GM23338 (cell line): ENCODE measurements at regions not wholly inside any gene's neighbourhood (a gene's known extent, or its start where the extent isn't known, plus 50 kb on each side); places are given as distances from the start of the nearest gene placed in this dataset.

ENCODE experiments used
- ATAC-seq: fragments of 200-7000 bp; cut with Tn5 transposase; 3 replicates; pipeline ENCODE4 v1.9.1; 2020
- DNase-seq: peaks from one replicate; pipeline ENCODE4 v3.0.0-alpha.2; 2015; ENCODE audit warnings: low spot score
- H2AFZ ChIP-seq: fragments of 200-600 bp; sonication (generic); 2 replicates; pipeline ENCODE4 v1.8.0; 2016; ENCODE audit warnings: antibody characterized with exemption, mild to moderate bottlenecking, moderate library complexity
- H3F3A ChIP-seq: fragments of 200-600 bp; sonication (generic); replicated peaks from 2 replicates; pipeline ENCODE4 v1.8.0; 2017; ENCODE audit warnings: antibody characterized with exemption, mixed run types, low read depth
- H3K27ac ChIP-seq: fragments of 200-600 bp; sonication (generic); 2 replicates; pipeline ENCODE4 v1.6.1; 2016; ENCODE audit warnings: low read depth
- H3K27me3 ChIP-seq: fragments of 200-600 bp; sonication (generic); 2 replicates; pipeline ENCODE4 v1.8.0; 2016; ENCODE audit warnings: mild to moderate bottlenecking, mixed run types, moderate library complexity; ENCODE audit not compliant: insufficient read depth
- H3K36me3 ChIP-seq: fragments of 200-600 bp; sonication (generic); 2 replicates; pipeline ENCODE4 v1.8.0; 2016; ENCODE audit warnings: mild to moderate bottlenecking; ENCODE audit not compliant: insufficient read depth
- H3K4me1 ChIP-seq: fragments of 200-600 bp; sonication (generic); 2 replicates; pipeline ENCODE4 v1.8.0; 2016; ENCODE audit warnings: mild to moderate bottlenecking, moderate library complexity; ENCODE audit not compliant: insufficient read depth
- H3K4me2 ChIP-seq: fragments of 200-600 bp; sonication (generic); 2 replicates; pipeline ENCODE4 v1.7.1; 2017; ENCODE audit warnings: mixed run types
- H3K4me3 ChIP-seq: fragments of 200-600 bp; sonication (generic); 2 replicates; pipeline ENCODE4 v1.6.1; 2016; ENCODE audit warnings: mixed run types
- H3K79me2 ChIP-seq: fragments of 200-600 bp; sonication (generic); replicated peaks from 2 replicates; pipeline ENCODE4 v1.8.0; 2017; ENCODE audit warnings: mild to moderate bottlenecking; ENCODE audit not compliant: insufficient read depth
- H3K9me2 ChIP-seq: fragments of 200-600 bp; sonication (generic); 2 replicates; pipeline ENCODE4 v1.8.0; 2017; ENCODE audit not compliant: insufficient read depth
- H4K20me1 ChIP-seq: fragments of 200-600 bp; sonication (generic); replicated peaks from 2 replicates; pipeline ENCODE4 v1.8.0; 2017; ENCODE audit warnings: mild to moderate bottlenecking; ENCODE audit not compliant: insufficient read depth
- H3K27ac Mint-ChIP-seq: 2 replicates; pipeline ENCODE4 v1.8.0; 2020; ENCODE audit warnings: inconsistent platforms, mild to moderate bottlenecking, moderate library complexity, mixed read lengths
- H3K27me3 Mint-ChIP-seq: 3 replicates; pipeline ENCODE4 v1.8.0; 2022; ENCODE audit warnings: low read depth, mild to moderate bottlenecking, moderate library complexity, mixed read lengths, inconsistent platforms; ENCODE audit not compliant: insufficient read depth, poor library complexity
- H3K36me3 Mint-ChIP-seq: 3 replicates; pipeline ENCODE4 v1.8.0; 2021; ENCODE audit warnings: low read depth, mild to moderate bottlenecking, inconsistent platforms, moderate library complexity, mixed read lengths
- H3K4me1 Mint-ChIP-seq: 3 replicates; pipeline ENCODE4 v1.8.0; 2020; ENCODE audit warnings: mild to moderate bottlenecking, inconsistent platforms, mixed read lengths
- H3K4me3 Mint-ChIP-seq: 3 replicates; pipeline ENCODE4 v1.8.0; 2021; ENCODE audit warnings: moderate library complexity, mild to moderate bottlenecking, inconsistent platforms, mixed read lengths
- H3K9me3 Mint-ChIP-seq: 3 replicates; pipeline ENCODE4 v1.8.0; 2020; ENCODE audit warnings: moderate library complexity, mild to moderate bottlenecking, inconsistent platforms, mixed read lengths
- EZH2 ChIP-seq: fragments of 200-600 bp; sonication (generic); IDR thresholded peaks from one replicate; pipeline ENCODE4 v1.8.0; 2017; ENCODE audit warnings: antibody characterized with exemption, mild to moderate bottlenecking, low read depth; ENCODE audit not compliant: unreplicated experiment
- EZH2phosphoT487 ChIP-seq: fragments of 200-600 bp; sonication (generic); IDR thresholded peaks from one replicate; pipeline ENCODE4 v1.8.1; 2018; ENCODE audit warnings: antibody characterized with exemption; ENCODE audit not compliant: unreplicated experiment
- JUNB ChIP-seq: IDR thresholded peaks from one replicate; pipeline ENCODE4 v1.6.1; 2016; ENCODE audit warnings: antibody characterized with exemption; ENCODE audit not compliant: unreplicated experiment
- POLR2AphosphoS5 ChIP-seq: IDR thresholded peaks from 2 replicates; pipeline ENCODE4 v1.6.1; 2016; ENCODE audit warnings: antibody characterized with exemption, low read depth
- ZNF114 ChIP-seq: fragments of 250-450 bp; sonication (Bioruptor Pico); IDR thresholded peaks from 2 replicates; pipeline ENCODE4 v1.5.0; 2020; ENCODE audit warnings: mild to moderate bottlenecking, moderate library complexity
- ZNF331 ChIP-seq: fragments of 250-450 bp; sonication (Bioruptor Pico); IDR thresholded peaks from 2 replicates; pipeline ENCODE4 v1.5.0; 2020; ENCODE audit warnings: low read depth, mild to moderate bottlenecking, moderate library complexity
- TF ChIP-seq, protein P1 (sequence below): fragments of 250-450 bp; sonication (Bioruptor Pico); IDR thresholded peaks from 2 replicates; pipeline ENCODE4 v1.5.0; 2020; ENCODE audit warnings: mild to moderate bottlenecking, moderate library complexity
- TF ChIP-seq, protein P2 (sequence below): IDR thresholded peaks from 2 replicates; pipeline ENCODE4 v1.6.1; 2016; ENCODE audit warnings: antibody characterized with exemption
- TF ChIP-seq, protein P3 (sequence below), 2 experiments: fragments of 200-600 bp in 1 of 2; sonication (generic) in 1 of 2; conservative IDR thresholded peaks; 2 replicates each; pipeline versions ENCODE4 v1.5.1 to v1.6.1; 2016 to 2017; ENCODE audit warnings: antibody characterized with exemption in 2 of 2, low read depth in 2 of 2, mild to moderate bottlenecking in 2 of 2, moderate library complexity in 1 of 2

DNA sequence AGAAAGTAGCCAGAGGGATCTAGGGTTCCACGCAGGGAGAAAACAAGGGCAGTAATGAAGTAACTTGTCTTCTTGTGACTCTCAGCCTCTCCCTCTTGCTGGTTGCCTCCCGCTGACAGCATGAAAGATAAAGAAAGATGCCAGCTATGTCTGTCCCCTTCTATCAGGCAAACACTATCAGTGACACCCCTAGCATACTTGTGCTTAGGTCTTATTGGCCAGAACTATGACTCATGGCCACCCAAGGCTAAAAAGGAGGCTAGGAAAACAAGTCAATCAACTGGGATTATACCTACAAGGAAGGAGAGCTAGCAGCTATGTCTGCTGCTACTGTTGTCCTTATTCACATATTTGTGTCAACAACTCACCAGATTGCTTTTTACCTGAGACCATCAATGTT, 206.8 kb upstream of the SOX4 start (continued):
- TF ChIP-seq, protein P1, sequence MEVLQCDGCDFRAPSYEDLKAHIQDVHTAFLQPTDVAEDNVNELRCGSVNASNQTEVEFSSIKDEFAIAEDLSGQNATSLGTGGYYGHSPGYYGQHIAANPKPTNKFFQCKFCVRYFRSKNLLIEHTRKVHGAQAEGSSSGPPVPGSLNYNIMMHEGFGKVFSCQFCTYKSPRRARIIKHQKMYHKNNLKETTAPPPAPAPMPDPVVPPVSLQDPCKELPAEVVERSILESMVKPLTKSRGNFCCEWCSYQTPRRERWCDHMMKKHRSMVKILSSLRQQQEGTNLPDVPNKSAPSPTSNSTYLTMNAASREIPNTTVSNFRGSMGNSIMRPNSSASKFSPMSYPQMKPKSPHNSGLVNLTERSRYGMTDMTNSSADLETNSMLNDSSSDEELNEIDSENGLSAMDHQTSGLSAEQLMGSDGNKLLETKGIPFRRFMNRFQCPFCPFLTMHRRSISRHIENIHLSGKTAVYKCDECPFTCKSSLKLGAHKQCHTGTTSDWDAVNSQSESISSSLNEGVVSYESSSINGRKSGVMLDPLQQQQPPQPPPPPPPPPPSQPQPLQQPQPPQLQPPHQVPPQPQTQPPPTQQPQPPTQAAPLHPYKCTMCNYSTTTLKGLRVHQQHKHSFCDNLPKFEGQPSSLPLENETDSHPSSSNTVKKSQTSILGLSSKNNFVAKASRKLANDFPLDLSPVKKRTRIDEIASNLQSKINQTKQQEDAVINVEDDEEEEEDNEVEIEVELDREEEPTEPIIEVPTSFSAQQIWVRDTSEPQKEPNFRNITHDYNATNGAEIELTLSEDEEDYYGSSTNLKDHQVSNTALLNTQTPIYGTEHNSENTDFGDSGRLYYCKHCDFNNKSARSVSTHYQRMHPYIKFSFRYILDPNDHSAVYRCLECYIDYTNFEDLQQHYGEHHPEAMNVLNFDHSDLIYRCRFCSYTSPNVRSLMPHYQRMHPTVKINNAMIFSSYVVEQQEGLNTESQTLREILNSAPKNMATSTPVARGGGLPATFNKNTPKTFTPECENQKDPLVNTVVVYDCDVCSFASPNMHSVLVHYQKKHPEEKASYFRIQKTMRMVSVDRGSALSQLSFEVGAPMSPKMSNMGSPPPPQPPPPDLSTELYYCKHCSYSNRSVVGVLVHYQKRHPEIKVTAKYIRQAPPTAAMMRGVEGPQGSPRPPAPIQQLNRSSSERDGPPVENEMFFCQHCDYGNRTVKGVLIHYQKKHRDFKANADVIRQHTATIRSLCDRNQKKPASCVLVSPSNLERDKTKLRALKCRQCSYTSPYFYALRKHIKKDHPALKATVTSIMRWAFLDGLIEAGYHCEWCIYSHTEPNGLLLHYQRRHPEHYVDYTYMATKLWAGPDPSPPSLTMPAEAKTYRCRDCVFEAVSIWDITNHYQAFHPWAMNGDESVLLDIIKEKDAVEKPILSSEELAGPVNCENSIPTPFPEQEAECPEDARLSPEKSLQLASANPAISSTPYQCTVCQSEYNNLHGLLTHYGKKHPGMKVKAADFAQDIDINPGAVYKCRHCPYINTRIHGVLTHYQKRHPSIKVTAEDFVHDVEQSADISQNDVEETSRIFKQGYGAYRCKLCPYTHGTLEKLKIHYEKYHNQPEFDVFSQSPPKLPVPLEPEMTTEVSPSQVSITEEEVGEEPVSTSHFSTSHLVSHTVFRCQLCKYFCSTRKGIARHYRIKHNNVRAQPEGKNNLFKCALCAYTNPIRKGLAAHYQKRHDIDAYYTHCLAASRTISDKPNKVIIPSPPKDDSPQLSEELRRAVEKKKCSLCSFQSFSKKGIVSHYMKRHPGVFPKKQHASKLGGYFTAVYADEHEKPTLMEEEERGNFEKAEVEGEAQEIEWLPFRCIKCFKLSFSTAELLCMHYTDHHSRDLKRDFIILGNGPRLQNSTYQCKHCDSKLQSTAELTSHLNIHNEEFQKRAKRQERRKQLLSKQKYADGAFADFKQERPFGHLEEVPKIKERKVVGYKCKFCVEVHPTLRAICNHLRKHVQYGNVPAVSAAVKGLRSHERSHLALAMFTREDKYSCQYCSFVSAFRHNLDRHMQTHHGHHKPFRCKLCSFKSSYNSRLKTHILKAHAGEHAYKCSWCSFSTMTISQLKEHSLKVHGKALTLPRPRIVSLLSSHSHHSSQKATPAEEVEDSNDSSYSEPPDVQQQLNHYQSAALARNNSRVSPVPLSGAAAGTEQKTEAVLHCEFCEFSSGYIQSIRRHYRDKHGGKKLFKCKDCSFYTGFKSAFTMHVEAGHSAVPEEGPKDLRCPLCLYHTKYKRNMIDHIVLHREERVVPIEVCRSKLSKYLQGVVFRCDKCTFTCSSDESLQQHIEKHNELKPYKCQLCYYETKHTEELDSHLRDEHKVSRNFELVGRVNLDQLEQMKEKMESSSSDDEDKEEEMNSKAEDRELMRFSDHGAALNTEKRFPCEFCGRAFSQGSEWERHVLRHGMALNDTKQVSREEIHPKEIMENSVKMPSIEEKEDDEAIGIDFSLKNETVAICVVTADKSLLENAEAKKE (CRISPR knock-in tag): no peak
- TF ChIP-seq JUNB: no peak
- no peak for TF ChIP-seq ZNF114
- no peak for TF ChIP-seq EZH2
- no peak for TF ChIP-seq EZH2phosphoT487
- no peak for TF ChIP-seq ZNF331 (CRISPR knock-in tag)

DNA sequence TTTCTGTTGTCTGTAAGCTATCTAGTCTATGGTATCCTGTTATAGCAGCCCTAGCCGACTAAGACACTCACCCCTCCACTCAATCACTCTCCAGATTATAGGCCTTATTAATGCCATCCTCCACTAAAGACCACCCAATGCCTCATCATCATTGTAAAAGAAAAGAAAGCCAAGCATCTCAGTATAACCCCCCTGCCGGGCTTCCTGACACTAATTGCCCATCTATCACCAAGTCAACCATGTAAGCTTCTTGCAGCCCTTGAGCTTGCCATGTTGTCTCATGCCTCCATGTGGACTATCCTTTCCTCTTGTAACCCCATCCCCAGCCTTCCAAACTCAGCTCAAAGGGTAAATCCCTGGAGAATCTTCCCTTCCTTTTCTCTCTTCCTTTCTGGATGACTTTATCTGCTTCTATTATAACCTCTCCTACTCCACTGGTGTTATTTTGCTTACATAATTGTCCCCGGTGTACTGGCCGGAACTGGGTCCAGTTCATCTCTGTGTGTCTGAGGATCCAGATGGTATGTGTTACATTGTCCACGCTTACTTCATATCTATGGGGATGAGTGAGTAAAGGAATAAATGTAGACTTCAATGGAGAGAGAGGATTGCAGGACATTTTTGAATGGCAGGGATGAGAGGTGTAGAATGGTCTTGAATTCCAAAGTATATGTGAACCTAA, 202.9 kb upstream of the SOX4 start:
- H3K27ac ChIP-seq: no peak overlapping the region
- H3K79me2 ChIP-seq: no peaks in the 10 kb centered on the region
- H3K27me3 ChIP-seq: no peaks in the 10 kb centered on the region
- DNase-seq (no peak), ATAC-seq (no peak)
- no peaks in the 10 kb centered on the region for H3K4me1 Mint-ChIP-seq
- no peak overlapping the region for H3K4me3 Mint-ChIP-seq
- H3K27ac Mint-ChIP-seq: no peak overlapping the region
- no peaks in the 10 kb centered on the region for H3K36me3 ChIP-seq
- no peaks in the 10 kb centered on the region for H3K9me3 Mint-ChIP-seq
- H3K4me2 ChIP-seq: no peak overlapping the region
- no peaks in the 10 kb centered on the region for H3K36me3 Mint-ChIP-seq
- H3F3A ChIP-seq: no peaks in the 10 kb centered on the region
- no peaks in the 10 kb centered on the region for H3K9me2 ChIP-seq
- H3K4me1 ChIP-seq: no peaks in the 10 kb centered on the region
- no peak overlapping the region for H3K4me3 ChIP-seq
- H2AFZ ChIP-seq: no peak overlapping the region
- H3K27me3 Mint-ChIP-seq: peaks cover 5% of the 10 kb centered on the region
- no peaks in the 10 kb centered on the region for H4K20me1 ChIP-seq
- TF ChIP-seq JUNB: no peak
- TF ChIP-seq, protein P2, sequence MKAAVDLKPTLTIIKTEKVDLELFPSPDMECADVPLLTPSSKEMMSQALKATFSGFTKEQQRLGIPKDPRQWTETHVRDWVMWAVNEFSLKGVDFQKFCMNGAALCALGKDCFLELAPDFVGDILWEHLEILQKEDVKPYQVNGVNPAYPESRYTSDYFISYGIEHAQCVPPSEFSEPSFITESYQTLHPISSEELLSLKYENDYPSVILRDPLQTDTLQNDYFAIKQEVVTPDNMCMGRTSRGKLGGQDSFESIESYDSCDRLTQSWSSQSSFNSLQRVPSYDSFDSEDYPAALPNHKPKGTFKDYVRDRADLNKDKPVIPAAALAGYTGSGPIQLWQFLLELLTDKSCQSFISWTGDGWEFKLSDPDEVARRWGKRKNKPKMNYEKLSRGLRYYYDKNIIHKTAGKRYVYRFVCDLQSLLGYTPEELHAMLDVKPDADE: no peak
- TF ChIP-seq, protein P3, sequence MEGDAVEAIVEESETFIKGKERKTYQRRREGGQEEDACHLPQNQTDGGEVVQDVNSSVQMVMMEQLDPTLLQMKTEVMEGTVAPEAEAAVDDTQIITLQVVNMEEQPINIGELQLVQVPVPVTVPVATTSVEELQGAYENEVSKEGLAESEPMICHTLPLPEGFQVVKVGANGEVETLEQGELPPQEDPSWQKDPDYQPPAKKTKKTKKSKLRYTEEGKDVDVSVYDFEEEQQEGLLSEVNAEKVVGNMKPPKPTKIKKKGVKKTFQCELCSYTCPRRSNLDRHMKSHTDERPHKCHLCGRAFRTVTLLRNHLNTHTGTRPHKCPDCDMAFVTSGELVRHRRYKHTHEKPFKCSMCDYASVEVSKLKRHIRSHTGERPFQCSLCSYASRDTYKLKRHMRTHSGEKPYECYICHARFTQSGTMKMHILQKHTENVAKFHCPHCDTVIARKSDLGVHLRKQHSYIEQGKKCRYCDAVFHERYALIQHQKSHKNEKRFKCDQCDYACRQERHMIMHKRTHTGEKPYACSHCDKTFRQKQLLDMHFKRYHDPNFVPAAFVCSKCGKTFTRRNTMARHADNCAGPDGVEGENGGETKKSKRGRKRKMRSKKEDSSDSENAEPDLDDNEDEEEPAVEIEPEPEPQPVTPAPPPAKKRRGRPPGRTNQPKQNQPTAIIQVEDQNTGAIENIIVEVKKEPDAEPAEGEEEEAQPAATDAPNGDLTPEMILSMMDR (conservative IDR thresholded peaks at IDR 0.05; ENCODE audit: low read depth in 2 of 2): no peak
- no peak for TF ChIP-seq ZNF114
- no peak for TF ChIP-seq EZH2phosphoT487
- no peak for TF ChIP-seq POLR2AphosphoS5
